ENCODE measurements at regions not wholly inside any gene's neighbourhood (a gene's known extent, or its start where the extent isn't known, plus 50 kb on each side); places are given as distances from the start of the nearest gene placed in this dataset.

GRCh38 chr1:164910671-164911070, 351.7 kb downstream of the PBX1 start:
- TF ChIP-seq POLR2A (IDR thresholded peaks at IDR 0.05; ENCODE audit: low read depth) (no peak), CTCF (IDR thresholded peaks at IDR 0.05) (no peak), EP300 (IDR thresholded peaks at IDR 0.05) (no peak), POLR2AphosphoS5 (IDR thresholded peaks at IDR 0.05) (no peak)

Measured in esophagus muscularis mucosa (tissue), 4 donors.